Natural killer cell (primary cell): ENCODE measurements at regions not wholly inside any gene's neighbourhood (a gene's known extent, or its start where the extent isn't known, plus 50 kb on each side); places are given as distances from the start of the nearest gene placed in this dataset.

Experiments used
- ATAC-seq, 3 donors: fragments of 150-1000 bp in 2 of 3; fragments of 200-7000 bp in 1 of 3; cut with Tn5 transposase; 1 replicate in 1 of 3; 2 replicates in 2 of 3; pipeline ENCODE4 v1.10.0; 2021; ENCODE audit warnings: mild to moderate bottlenecking in 2 of 3, moderate library complexity in 2 of 3
- DNase-seq, 2 donors: peaks; one replicate each; pipeline versions ENCODE4 v3.0.0 to v3.0.0-alpha.2; 2013 to 2021; ENCODE audit warnings: mixed read lengths in 1 of 2
- H3K27ac ChIP-seq: one replicate; pipeline ENCODE4 v1.5.1; 2013; ENCODE audit warnings: mild to moderate bottlenecking, low read length
- H3K27me3 ChIP-seq: one replicate; pipeline ENCODE4 v1.6.1; 2013; ENCODE audit warnings: low read length; ENCODE audit not compliant: control insufficient read depth, insufficient read depth
- H3K36me3 ChIP-seq: one replicate; pipeline ENCODE4 v1.6.1; 2013; ENCODE audit warnings: low read length; ENCODE audit not compliant: control insufficient read depth, insufficient read depth
- H3K4me1 ChIP-seq: one replicate; pipeline ENCODE4 v1.6.1; 2013; ENCODE audit warnings: low read length; ENCODE audit not compliant: control insufficient read depth, insufficient read depth
- H3K4me3 ChIP-seq: one replicate; pipeline ENCODE4 v1.5.1; 2013; ENCODE audit warnings: low read length
- H3K9me3 ChIP-seq: one replicate; pipeline ENCODE4 v1.6.1; 2013; ENCODE audit warnings: low read length; ENCODE audit not compliant: control insufficient read depth, insufficient read depth
- H3K27ac Mint-ChIP-seq, 2 donors: one replicate each; pipeline ENCODE4 v1.8.0; 2022; ENCODE audit warnings: mild to moderate bottlenecking in 2 of 2, mixed read lengths in 2 of 2, moderate library complexity in 1 of 2
- H3K27me3 Mint-ChIP-seq, 2 donors: one replicate each; pipeline ENCODE4 v1.8.0; 2022; ENCODE audit warnings: low read depth in 2 of 2, mixed read lengths in 2 of 2
- H3K36me3 Mint-ChIP-seq: one replicate; pipeline ENCODE4 v1.8.0; 2022; ENCODE audit warnings: mixed read lengths
- H3K4me1 Mint-ChIP-seq, 2 donors: one replicate each; pipeline ENCODE4 v1.8.0; 2022; ENCODE audit warnings: mixed read lengths in 2 of 2
- H3K4me3 Mint-ChIP-seq: one replicate; pipeline ENCODE4 v1.8.0; 2022; ENCODE audit warnings: mild to moderate bottlenecking, moderate library complexity, mixed read lengths
- H3K9me3 Mint-ChIP-seq, 2 donors: one replicate each; pipeline ENCODE4 v1.8.0; 2022; ENCODE audit warnings: mixed read lengths in 2 of 2
- WGBS: methylation state at CpG from one replicate; pipeline ENCODE4 v1.1.7; 2013; ENCODE audit warnings: missing lambda C conversion rate; ENCODE audit not compliant: insufficient coverage; 5-methylcytosine and 5-hydroxymethylcytosine counted together
- intact Hi-C: fragments of 100-400 bp; cut with micrococcal nuclease; formaldehyde crosslinking; loops from one replicate; pipeline ENCODE4 v1.14.2; 2022
- TF ChIP-seq, protein P1 (sequence below): fragments of 200-600 bp; IDR thresholded peaks from one replicate; pipeline ENCODE4 v1.8.0; 2022; ENCODE audit warnings: antibody characterized with exemption

DNA sequence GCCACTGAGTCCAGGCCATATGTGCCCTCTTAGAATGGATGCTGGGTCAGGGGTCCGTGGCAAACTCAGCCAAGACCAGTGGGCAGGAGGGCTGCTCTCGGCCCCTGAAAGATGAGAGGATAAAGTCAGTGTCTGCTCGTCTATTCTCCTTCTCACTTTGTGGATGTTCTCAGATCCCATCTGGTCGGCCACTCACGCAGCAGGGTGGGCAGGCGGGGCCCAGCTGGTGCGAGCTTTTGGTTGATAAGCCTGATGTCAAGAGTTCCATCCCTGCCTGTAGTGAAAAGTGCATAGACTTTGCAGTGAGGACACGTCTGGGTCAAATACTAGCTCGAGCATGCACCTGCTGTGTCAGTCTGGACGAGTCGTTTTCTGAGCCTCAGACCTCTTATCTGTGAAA, 556.2 kb upstream of the EEF2KMT start:
- Mint-ChIP-seq H3K27ac (no peak overlapping the region), H3K4me1 (no peaks in the 10 kb centered on the region), H3K4me3 (no peak overlapping the region), H3K36me3 (no peaks in the 10 kb centered on the region), H3K9me3 (no peaks in the 10 kb centered on the region), H3K27me3 (peaks cover 0 to 3% of the 10 kb centered on the region in 2 donors)
- no peak overlapping the region for H3K27ac ChIP-seq
- DNase-seq (no peak), ATAC-seq (no peak)
- H3K27me3 ChIP-seq = no peaks in the 10 kb centered on the region
- no peaks in the 10 kb centered on the region for H3K4me1 ChIP-seq
- intact Hi-C loops = no loop called here
- H3K4me3 ChIP-seq = no peak overlapping the region
- H3K9me3 ChIP-seq = no peaks in the 10 kb centered on the region
- TF ChIP-seq, protein P1, sequence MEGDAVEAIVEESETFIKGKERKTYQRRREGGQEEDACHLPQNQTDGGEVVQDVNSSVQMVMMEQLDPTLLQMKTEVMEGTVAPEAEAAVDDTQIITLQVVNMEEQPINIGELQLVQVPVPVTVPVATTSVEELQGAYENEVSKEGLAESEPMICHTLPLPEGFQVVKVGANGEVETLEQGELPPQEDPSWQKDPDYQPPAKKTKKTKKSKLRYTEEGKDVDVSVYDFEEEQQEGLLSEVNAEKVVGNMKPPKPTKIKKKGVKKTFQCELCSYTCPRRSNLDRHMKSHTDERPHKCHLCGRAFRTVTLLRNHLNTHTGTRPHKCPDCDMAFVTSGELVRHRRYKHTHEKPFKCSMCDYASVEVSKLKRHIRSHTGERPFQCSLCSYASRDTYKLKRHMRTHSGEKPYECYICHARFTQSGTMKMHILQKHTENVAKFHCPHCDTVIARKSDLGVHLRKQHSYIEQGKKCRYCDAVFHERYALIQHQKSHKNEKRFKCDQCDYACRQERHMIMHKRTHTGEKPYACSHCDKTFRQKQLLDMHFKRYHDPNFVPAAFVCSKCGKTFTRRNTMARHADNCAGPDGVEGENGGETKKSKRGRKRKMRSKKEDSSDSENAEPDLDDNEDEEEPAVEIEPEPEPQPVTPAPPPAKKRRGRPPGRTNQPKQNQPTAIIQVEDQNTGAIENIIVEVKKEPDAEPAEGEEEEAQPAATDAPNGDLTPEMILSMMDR = no peak
- H3K36me3 ChIP-seq = no peaks in the 10 kb centered on the region
- 72% methylated on average over 11 of the region's 11 CpGs for WGBS

DNA sequence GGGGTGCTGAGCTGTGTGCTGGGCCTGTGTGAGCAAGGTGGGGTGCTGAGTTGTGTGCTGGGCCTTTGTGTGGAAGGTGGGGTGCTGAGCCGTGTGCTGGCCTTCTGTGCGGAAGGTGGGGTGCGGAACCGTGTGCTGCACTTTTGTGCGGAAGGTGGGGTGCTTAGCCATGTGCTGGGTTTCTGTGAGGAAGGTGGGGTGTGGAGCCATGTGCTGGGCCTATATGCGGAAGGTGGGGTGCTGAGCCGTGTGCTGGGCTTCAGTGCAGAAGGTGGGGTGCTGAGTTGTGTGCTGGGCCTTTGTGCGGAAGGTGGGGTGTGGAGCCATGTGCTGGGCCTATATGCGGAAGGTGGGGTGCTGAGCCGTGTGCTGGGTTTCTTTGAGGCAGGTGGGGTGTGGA, 555.4 kb upstream of the EEF2KMT start:
- WGBS = 92% methylated on average over 10 of the region's 10 CpGs

DNA sequence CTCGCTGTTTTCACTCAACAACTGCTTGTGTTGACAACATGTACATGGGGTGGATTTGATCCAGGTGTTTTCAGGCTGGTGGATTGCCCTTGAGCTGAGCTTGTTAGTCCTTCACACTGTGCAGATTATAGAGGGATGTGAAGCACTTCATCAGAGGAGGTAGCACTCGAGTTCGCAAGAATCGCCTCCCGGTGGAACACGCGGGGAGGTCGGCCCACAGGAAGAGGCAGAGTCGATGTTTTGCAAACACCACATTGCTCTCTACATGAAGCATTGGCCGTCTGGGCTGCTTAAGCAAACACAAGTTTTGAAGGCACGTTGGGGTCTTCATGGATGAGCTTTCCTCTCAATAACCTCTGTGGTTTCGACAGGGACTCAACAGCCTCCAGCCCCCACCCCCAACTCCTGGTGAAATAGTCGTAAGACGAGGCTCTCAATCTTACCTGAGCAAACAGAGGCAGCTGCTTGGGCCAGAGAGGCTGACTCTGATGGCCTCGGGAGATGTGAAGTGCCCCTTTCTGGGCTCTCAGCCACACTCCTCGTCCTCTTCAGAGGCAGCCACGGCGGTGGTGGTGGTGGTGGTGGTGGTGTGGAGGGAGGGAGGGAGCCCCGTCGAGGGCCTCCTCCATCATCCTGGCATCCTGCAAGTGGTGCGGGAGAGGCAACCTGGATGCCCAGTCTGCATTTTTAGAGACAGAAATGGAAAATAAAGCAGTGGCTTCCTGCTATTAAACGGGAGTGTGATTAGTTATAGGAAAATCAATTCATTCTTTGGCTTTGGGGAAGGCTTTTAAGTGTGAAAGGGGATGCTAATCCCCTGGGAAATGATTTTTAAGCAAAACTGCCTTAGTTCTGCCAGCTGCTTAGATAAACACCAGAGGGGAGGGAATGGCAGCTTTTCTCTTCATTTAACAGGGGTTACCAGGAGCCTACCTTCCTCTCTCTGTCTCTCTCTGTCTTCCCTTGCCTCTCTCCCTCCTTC, 552.5 kb upstream of the EEF2KMT start:
- Histone ChIP-seq H3K4me1 (no peaks in the 10 kb centered on the region), H3K27me3 (no peaks in the 10 kb centered on the region), H3K4me3 (no peak overlapping the region), H3K27ac (no peak overlapping the region), H3K9me3 (no peaks in the 10 kb centered on the region), H3K36me3 (no peaks in the 10 kb centered on the region)
- no peak for DNase-seq
- Mint-ChIP-seq H3K27ac (no peak overlapping the region), H3K9me3 (no peaks in the 10 kb centered on the region), H3K27me3 (peaks cover 0 to 3% of the 10 kb centered on the region in 2 donors), H3K4me3 (no peak overlapping the region), H3K36me3 (no peaks in the 10 kb centered on the region), H3K4me1 (no peaks in the 10 kb centered on the region)
- no peak for ATAC-seq
- 60% methylated on average over 22 of the region's 22 CpGs for WGBS
- TF ChIP-seq, protein P1 = no peak
- intact Hi-C loops = no loop called here

More for the DNA sequence above, 555.4 kb upstream of the EEF2KMT start:
- Mint-ChIP-seq H3K36me3 (no peaks in the 10 kb centered on the region), H3K4me1 (no peaks in the 10 kb centered on the region), H3K9me3 (no peaks in the 10 kb centered on the region), H3K27me3 (peaks cover 0 to 3% of the 10 kb centered on the region in 2 donors), H3K27ac (no peak overlapping the region), H3K4me3 (no peak overlapping the region)
- Histone ChIP-seq H3K4me3 (no peak overlapping the region), H3K27me3 (no peaks in the 10 kb centered on the region), H3K27ac (no peak overlapping the region), H3K4me1 (no peaks in the 10 kb centered on the region), H3K9me3 (no peaks in the 10 kb centered on the region), H3K36me3 (no peaks in the 10 kb centered on the region)
- ATAC-seq (peak in 1 of 3 donors; percentile 24), DNase-seq (no peak)
- intact Hi-C loops = no loop called here
- TF ChIP-seq, protein P1 = no peak
